ENCODE measurements at regions not wholly inside any gene's neighbourhood (a gene's known extent, or its start where the extent isn't known, plus 50 kb on each side); places are given as distances from the start of the nearest gene placed in this dataset.

DNA sequence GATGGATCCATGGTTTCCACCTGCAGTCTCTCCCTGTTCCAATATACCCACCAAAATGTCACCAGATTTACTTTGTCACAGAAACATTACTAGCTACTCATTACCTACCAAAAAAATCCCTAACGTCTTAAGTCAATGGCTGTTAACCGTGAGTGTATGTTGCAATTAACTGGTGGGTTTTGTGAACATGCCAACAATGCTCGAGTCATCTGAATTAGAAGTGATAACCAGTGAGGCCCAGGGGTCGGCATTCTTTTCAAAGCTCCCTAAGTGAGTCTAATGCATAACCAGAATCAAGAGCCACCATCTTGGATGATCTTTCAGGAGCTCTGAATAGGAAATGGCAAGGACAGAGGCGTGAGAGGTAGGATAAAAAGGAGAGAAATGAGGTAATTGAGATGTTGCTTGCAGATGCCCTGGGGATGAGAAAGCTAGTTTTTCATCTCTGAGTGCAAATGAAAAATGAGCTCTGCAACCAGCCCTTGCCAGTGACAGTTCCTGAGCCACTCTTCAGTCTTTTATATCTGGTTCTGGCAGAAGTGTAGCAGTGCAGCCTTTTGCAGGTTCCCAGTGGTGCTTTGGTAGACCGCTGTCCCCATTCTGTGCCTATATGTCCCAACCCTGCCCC lies 130.0 kb upstream of the RND3 start:
- Histone ChIP-seq H3K27ac (ENCODE audit: low read depth in 1 of 2, low read length in 2 of 2) (no peak overlapping the region), H3K27me3 (ENCODE audit: control insufficient read depth in 4 of 4, insufficient read depth in 4 of 4, low read length in 3 of 4) (no peaks in the 10 kb centered on the region), H3K4me3 (ENCODE audit: low read depth in 1 of 3, low read length in 3 of 3) (no peak overlapping the region), H3K36me3 (ENCODE audit: control insufficient read depth in 4 of 4, insufficient read depth in 3 of 4, low read depth in 1 of 4, low read length in 3 of 4) (no peaks in the 10 kb centered on the region), H3K9ac (ENCODE audit: low read depth in 1 of 2, low read length in 2 of 2) (no peak overlapping the region), H3K9me3 (ENCODE audit: control insufficient read depth in 4 of 4, low read length in 3 of 4) (no peaks in the 10 kb centered on the region), H3K4me1 (ENCODE audit: control insufficient read depth in 4 of 4, insufficient read depth in 4 of 4, low read length in 3 of 4) (peaks cover 2 to 17% (median 11%) of the 10 kb centered on the region in 4 donors)
- TF ChIP-seq, protein P1, sequence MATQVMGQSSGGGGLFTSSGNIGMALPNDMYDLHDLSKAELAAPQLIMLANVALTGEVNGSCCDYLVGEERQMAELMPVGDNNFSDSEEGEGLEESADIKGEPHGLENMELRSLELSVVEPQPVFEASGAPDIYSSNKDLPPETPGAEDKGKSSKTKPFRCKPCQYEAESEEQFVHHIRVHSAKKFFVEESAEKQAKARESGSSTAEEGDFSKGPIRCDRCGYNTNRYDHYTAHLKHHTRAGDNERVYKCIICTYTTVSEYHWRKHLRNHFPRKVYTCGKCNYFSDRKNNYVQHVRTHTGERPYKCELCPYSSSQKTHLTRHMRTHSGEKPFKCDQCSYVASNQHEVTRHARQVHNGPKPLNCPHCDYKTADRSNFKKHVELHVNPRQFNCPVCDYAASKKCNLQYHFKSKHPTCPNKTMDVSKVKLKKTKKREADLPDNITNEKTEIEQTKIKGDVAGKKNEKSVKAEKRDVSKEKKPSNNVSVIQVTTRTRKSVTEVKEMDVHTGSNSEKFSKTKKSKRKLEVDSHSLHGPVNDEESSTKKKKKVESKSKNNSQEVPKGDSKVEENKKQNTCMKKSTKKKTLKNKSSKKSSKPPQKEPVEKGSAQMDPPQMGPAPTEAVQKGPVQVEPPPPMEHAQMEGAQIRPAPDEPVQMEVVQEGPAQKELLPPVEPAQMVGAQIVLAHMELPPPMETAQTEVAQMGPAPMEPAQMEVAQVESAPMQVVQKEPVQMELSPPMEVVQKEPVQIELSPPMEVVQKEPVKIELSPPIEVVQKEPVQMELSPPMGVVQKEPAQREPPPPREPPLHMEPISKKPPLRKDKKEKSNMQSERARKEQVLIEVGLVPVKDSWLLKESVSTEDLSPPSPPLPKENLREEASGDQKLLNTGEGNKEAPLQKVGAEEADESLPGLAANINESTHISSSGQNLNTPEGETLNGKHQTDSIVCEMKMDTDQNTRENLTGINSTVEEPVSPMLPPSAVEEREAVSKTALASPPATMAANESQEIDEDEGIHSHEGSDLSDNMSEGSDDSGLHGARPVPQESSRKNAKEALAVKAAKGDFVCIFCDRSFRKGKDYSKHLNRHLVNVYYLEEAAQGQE (IDR thresholded peaks at IDR 0.05) = no peak
- TF ChIP-seq HNF4G (IDR thresholded peaks at IDR 0.05) = no peak
- TF ChIP-seq HNF4A (conservative IDR thresholded peaks at IDR 0.05) = no peak
- TF ChIP-seq, protein P2, sequence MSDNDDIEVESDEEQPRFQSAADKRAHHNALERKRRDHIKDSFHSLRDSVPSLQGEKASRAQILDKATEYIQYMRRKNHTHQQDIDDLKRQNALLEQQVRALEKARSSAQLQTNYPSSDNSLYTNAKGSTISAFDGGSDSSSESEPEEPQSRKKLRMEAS (IDR thresholded peaks at IDR 0.05) = no peak
- no peak for TF ChIP-seq NR2F2 (IDR thresholded peaks at IDR 0.05)
- no peak for TF ChIP-seq FOXA2 (IDR thresholded peaks at IDR 0.05)
- TF ChIP-seq JUND (IDR thresholded peaks at IDR 0.05) = no peak
- TF ChIP-seq RAD21 (IDR thresholded peaks at IDR 0.05) = no peak
- no peak for TF ChIP-seq SP1 (IDR thresholded peaks at IDR 0.05)
- TF ChIP-seq YY1 (IDR thresholded peaks at IDR 0.05) = no peak
- no peak for TF ChIP-seq RXRA (IDR thresholded peaks at IDR 0.05)
- TF ChIP-seq, protein P3, sequence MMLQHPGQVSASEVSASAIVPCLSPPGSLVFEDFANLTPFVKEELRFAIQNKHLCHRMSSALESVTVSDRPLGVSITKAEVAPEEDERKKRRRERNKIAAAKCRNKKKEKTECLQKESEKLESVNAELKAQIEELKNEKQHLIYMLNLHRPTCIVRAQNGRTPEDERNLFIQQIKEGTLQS (IDR thresholded peaks at IDR 0.05) = no peak
- TF ChIP-seq FOXA1 (IDR thresholded peaks at IDR 0.05) = no peak
- DNase-seq (ENCODE audit: low spot score) = no peak
- 89% methylated on average over 6 of the region's 6 CpGs for WGBS

DNA sequence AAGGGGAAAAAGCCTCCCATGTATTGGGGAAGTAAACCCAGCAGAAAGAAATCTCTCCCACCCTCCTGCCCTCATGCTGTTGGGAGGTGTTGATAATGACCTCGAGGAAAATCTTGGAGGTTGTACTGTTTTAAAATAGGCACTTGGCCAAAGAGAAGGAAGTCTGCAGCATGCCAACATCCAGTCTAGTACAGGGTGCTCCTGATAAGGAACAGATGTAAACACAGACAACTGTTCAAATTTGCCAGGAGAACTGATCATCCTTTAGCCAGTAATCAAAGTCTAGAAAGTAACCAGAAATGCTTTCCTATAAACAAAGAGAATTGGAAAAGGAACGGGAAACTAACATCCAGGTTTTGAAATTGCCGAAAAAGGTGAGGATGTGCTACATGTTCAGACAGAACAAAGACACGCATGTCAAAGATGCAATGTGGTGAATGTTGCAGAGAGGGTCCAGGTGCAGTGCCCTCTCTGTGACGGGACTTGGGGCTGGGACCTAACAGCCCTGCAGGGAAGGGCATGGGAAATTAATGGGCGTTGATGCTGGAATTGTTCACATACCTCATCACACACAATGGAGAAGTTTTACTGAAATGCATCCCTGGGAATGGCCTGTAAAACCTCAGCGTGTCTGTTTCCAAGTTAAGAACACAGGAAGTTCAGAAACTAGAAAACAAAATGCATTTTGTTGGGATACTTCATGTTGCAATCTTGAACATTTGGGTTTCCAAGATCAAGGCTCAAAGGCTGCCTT lies 125.7 kb upstream of the RND3 start:
- no peak overlapping the region for H3K27ac ChIP-seq (ENCODE audit: low read depth in 1 of 2, low read length in 2 of 2)
- H3K27me3 ChIP-seq (ENCODE audit: control insufficient read depth in 4 of 4, insufficient read depth in 4 of 4, low read length in 3 of 4) = no peaks in the 10 kb centered on the region
- no peak overlapping the region for H3K9ac ChIP-seq (ENCODE audit: low read depth in 1 of 2, low read length in 2 of 2)
- no peaks in the 10 kb centered on the region for H3K9me3 ChIP-seq (ENCODE audit: control insufficient read depth in 4 of 4, low read length in 3 of 4)
- no peak overlapping the region for H3K4me3 ChIP-seq (ENCODE audit: low read depth in 1 of 3, low read length in 3 of 3)
- H3K36me3 ChIP-seq (ENCODE audit: control insufficient read depth in 4 of 4, insufficient read depth in 3 of 4, low read depth in 1 of 4, low read length in 3 of 4) = no peaks in the 10 kb centered on the region
- H3K4me1 ChIP-seq (ENCODE audit: control insufficient read depth in 4 of 4, insufficient read depth in 4 of 4, low read length in 3 of 4) = peaks cover 0 to 17% (median 11%) of the 10 kb centered on the region in 4 donors
- DNase-seq (ENCODE audit: low spot score) = no peak
- WGBS = 43% methylated on average over 7 of the region's 7 CpGs
- TF ChIP-seq SP1 (IDR thresholded peaks at IDR 0.05) (no peak), FOXA1 (IDR thresholded peaks at IDR 0.05) (no peak), RAD21 (IDR thresholded peaks at IDR 0.05) (peak; percentile 29 to 32), EGR1 (IDR thresholded peaks at IDR 0.05; ENCODE audit: low read depth in 2 of 2) (no peak), FOXA2 (IDR thresholded peaks at IDR 0.05) (peak; percentile 12), YY1 (IDR thresholded peaks at IDR 0.05) (no peak), TAF1 (conservative IDR thresholded peaks at IDR 0.05) (no peak), NR2F2 (IDR thresholded peaks at IDR 0.05) (no peak), GABPA (IDR thresholded peaks at IDR 0.05 in 1 of 2, conservative IDR thresholded peaks at IDR 0.05 in 1 of 2) (no peak), JUND (IDR thresholded peaks at IDR 0.05) (peak in 1 of 2 donors; percentile 10)
- TF ChIP-seq, protein P4, sequence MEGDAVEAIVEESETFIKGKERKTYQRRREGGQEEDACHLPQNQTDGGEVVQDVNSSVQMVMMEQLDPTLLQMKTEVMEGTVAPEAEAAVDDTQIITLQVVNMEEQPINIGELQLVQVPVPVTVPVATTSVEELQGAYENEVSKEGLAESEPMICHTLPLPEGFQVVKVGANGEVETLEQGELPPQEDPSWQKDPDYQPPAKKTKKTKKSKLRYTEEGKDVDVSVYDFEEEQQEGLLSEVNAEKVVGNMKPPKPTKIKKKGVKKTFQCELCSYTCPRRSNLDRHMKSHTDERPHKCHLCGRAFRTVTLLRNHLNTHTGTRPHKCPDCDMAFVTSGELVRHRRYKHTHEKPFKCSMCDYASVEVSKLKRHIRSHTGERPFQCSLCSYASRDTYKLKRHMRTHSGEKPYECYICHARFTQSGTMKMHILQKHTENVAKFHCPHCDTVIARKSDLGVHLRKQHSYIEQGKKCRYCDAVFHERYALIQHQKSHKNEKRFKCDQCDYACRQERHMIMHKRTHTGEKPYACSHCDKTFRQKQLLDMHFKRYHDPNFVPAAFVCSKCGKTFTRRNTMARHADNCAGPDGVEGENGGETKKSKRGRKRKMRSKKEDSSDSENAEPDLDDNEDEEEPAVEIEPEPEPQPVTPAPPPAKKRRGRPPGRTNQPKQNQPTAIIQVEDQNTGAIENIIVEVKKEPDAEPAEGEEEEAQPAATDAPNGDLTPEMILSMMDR (IDR thresholded peaks at IDR 0.05; ENCODE audit: low read depth, low read length, missing input control) = no peak
- TF ChIP-seq, protein P2 (IDR thresholded peaks at IDR 0.05) = peak; percentile 33
- TF ChIP-seq, protein P5, sequence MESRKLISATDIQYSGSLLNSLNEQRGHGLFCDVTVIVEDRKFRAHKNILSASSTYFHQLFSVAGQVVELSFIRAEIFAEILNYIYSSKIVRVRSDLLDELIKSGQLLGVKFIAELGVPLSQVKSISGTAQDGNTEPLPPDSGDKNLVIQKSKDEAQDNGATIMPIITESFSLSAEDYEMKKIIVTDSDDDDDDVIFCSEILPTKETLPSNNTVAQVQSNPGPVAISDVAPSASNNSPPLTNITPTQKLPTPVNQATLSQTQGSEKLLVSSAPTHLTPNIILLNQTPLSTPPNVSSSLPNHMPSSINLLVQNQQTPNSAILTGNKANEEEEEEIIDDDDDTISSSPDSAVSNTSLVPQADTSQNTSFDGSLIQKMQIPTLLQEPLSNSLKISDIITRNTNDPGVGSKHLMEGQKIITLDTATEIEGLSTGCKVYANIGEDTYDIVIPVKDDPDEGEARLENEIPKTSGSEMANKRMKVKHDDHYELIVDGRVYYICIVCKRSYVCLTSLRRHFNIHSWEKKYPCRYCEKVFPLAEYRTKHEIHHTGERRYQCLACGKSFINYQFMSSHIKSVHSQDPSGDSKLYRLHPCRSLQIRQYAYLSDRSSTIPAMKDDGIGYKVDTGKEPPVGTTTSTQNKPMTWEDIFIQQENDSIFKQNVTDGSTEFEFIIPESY (IDR thresholded peaks at IDR 0.05) = no peak
- TF ChIP-seq, protein P3 (IDR thresholded peaks at IDR 0.05) = no peak
- TF ChIP-seq, protein P1 (IDR thresholded peaks at IDR 0.05) = no peak

All from liver (tissue), 8 donors.